ENCODE measurements at regions not wholly inside any gene's neighbourhood (a gene's known extent, or its start where the extent isn't known, plus 50 kb on each side); places are given as distances from the start of the nearest gene placed in this dataset.

- no peak for TF ChIP-seq CTCF (conservative IDR thresholded peaks at IDR 0.05)
- no peaks in the 10 kb centered on the region for H3K4me1 Mint-ChIP-seq
- WGBS, 2 experiments (ENCODE audit: insufficient coverage in 1 of 2, insufficient read length in 1 of 2), result 86 to 96% methylated on average over 7 to 8 of the region's 8 CpGs
These were observed 72.2 kb upstream of the RALGPS2 start for GRCh38 chr1:178652506-178653490.

GRCh38 chr1:178659789-178660208 lies 65.2 kb upstream of the RALGPS2 start:
- H3K9me3 ChIP-seq (ENCODE audit: control insufficient read depth, low read length), result no peaks in the 10 kb centered on the region
- H3K36me3 Mint-ChIP-seq (ENCODE audit: low read depth), result no peaks in the 10 kb centered on the region
- no peaks in the 10 kb centered on the region for H3K9me3 Mint-ChIP-seq
- H3K27me3 Mint-ChIP-seq (ENCODE audit: insufficient read depth), result no peaks in the 10 kb centered on the region
- 83 to 90% methylated on average over 4 of the region's 4 CpGs for WGBS, 2 experiments (ENCODE audit: insufficient coverage in 1 of 2, insufficient read length in 1 of 2)
- no peak overlapping the region for H3K27ac Mint-ChIP-seq
- no peak overlapping the region for H3K4me3 Mint-ChIP-seq
- DNase-seq, result no peak
- H3K4me3 ChIP-seq (ENCODE audit: low read length), result no peak overlapping the region
- H3K4me1 Mint-ChIP-seq, result peaks cover 5% of the 10 kb centered on the region
- no peaks in the 10 kb centered on the region for H3K27me3 ChIP-seq (ENCODE audit: control insufficient read depth, insufficient read depth, low read length, poor library complexity, severe bottlenecking)
- H3K36me3 ChIP-seq (ENCODE audit: control insufficient read depth, insufficient read depth, low read length), result no peaks in the 10 kb centered on the region
- no peak overlapping the region for H3K27ac ChIP-seq (ENCODE audit: low read depth, low read length)
- H3K4me1 ChIP-seq (ENCODE audit: control insufficient read depth, insufficient read depth, low read length), result no peaks in the 10 kb centered on the region
- TF ChIP-seq CTCF (conservative IDR thresholded peaks at IDR 0.05), result no peak
- no peak overlapping the region for H3K9ac ChIP-seq (ENCODE audit: extremely low read depth, low read length, poor library complexity, severe bottlenecking)

More at GRCh38 chr1:178652506-178653490, 72.2 kb upstream of the RALGPS2 start:
- no peaks in the 10 kb centered on the region for H3K36me3 ChIP-seq (ENCODE audit: control insufficient read depth, insufficient read depth, low read length)
- no peak overlapping the region for H3K9ac ChIP-seq (ENCODE audit: extremely low read depth, low read length, poor library complexity, severe bottlenecking)
- no peaks in the 10 kb centered on the region for H3K36me3 Mint-ChIP-seq (ENCODE audit: low read depth)
- no peak overlapping the region for H3K4me3 Mint-ChIP-seq
- no peaks in the 10 kb centered on the region for H3K9me3 Mint-ChIP-seq
- no peaks in the 10 kb centered on the region for H3K27me3 Mint-ChIP-seq (ENCODE audit: insufficient read depth)
- H3K4me1 ChIP-seq (ENCODE audit: control insufficient read depth, insufficient read depth, low read length), result no peaks in the 10 kb centered on the region
- no peak overlapping the region for H3K4me3 ChIP-seq (ENCODE audit: low read length)
- no peak for DNase-seq
- H3K27ac ChIP-seq (ENCODE audit: low read depth, low read length), result no peak overlapping the region
- H3K9me3 ChIP-seq (ENCODE audit: control insufficient read depth, low read length), result no peaks in the 10 kb centered on the region
- no peak overlapping the region for H3K27ac Mint-ChIP-seq
- no peaks in the 10 kb centered on the region for H3K27me3 ChIP-seq (ENCODE audit: control insufficient read depth, insufficient read depth, low read length, poor library complexity, severe bottlenecking)

GRCh38 chr1:178660461-178660860 lies 64.6 kb upstream of the RALGPS2 start:
- Mint-ChIP-seq H3K36me3 (ENCODE audit: low read depth) (no peaks in the 10 kb centered on the region), H3K27ac (no peak overlapping the region), H3K9me3 (no peaks in the 10 kb centered on the region), H3K27me3 (ENCODE audit: insufficient read depth) (no peaks in the 10 kb centered on the region), H3K4me3 (no peak overlapping the region), H3K4me1 (peaks cover 5% of the 10 kb centered on the region)
- no peaks in the 10 kb centered on the region for H3K36me3 ChIP-seq (ENCODE audit: control insufficient read depth, insufficient read depth, low read length)
- 83 to 96% methylated on average over 1 of the region's 1 CpG for WGBS, 2 experiments (ENCODE audit: insufficient coverage in 1 of 2, insufficient read length in 1 of 2)
- H3K27ac ChIP-seq (ENCODE audit: low read depth, low read length), result no peak overlapping the region
- no peaks in the 10 kb centered on the region for H3K27me3 ChIP-seq (ENCODE audit: control insufficient read depth, insufficient read depth, low read length, poor library complexity, severe bottlenecking)
- no peak overlapping the region for H3K9ac ChIP-seq (ENCODE audit: extremely low read depth, low read length, poor library complexity, severe bottlenecking)
- no peak overlapping the region for H3K4me3 ChIP-seq (ENCODE audit: low read length)
- TF ChIP-seq CTCF (conservative IDR thresholded peaks at IDR 0.05), result no peak
- no peak for DNase-seq
- H3K9me3 ChIP-seq (ENCODE audit: control insufficient read depth, low read length), result no peaks in the 10 kb centered on the region
- H3K4me1 ChIP-seq (ENCODE audit: control insufficient read depth, insufficient read depth, low read length), result no peaks in the 10 kb centered on the region
